Esophagus squamous epithelium (tissue), 5 donors: ENCODE measurements at regions not wholly inside any gene's neighbourhood (a gene's known extent, or its start where the extent isn't known, plus 50 kb on each side); places are given as distances from the start of the nearest gene placed in this dataset.

Source experiments
- DNase-seq: peaks from one replicate; lab custom pipeline; 2025; lab: John Stamatoyannopoulos, UW
- H3K27ac ChIP-seq, 4 donors: fragments of 200-600 bp; sonication (generic); one replicate each; pipeline ENCODE4 v1.5.1; 2016 to 2019; ENCODE audit warnings: mild to moderate bottlenecking in 1 of 4
- H3K27me3 ChIP-seq, 4 donors: fragments of 200-600 bp; sonication (generic); 1 replicate in 3 of 4; 2 replicates in 1 of 4; pipeline versions ENCODE4 v1.5.1 to v1.6.0; 2017 to 2021; ENCODE audit warnings: antibody characterized with exemption in 1 of 4
- H3K36me3 ChIP-seq, 3 donors: fragments of 200-600 bp; sonication (generic); one replicate each; pipeline ENCODE4 v1.5.1; 2016 to 2019
- H3K4me1 ChIP-seq, 3 donors: fragments of 200-600 bp; sonication (generic); one replicate each; pipeline ENCODE4 v1.5.1; 2017 to 2019
- H3K4me3 ChIP-seq, 4 donors: fragments of 200-600 bp; sonication (generic); 1 replicate in 3 of 4; 2 replicates in 1 of 4; pipeline ENCODE4 v1.5.1; 2016 to 2019; ENCODE audit warnings: mild to moderate bottlenecking in 2 of 4, moderate library complexity in 1 of 4
- H3K9me3 ChIP-seq, 3 donors: fragments of 200-600 bp; sonication (generic); one replicate each; pipeline ENCODE4 v1.5.1; 2016 to 2019
- POLR2A ChIP-seq, 4 donors: fragments of 450-650 bp; IDR thresholded peaks; one replicate each; pipeline ENCODE4 v1.6.1; 2017; ENCODE audit warnings: antibody characterized with exemption in 4 of 4, mild to moderate bottlenecking in 4 of 4, moderate library complexity in 3 of 4
- WGBS, 2 donors: methylation state at CpG; one replicate each; pipeline ENCODE4 v1.1.5; 2018; 5-methylcytosine and 5-hydroxymethylcytosine counted together
- intact Hi-C: fragments of 100-400 bp; cut with DNase I; formaldehyde crosslinking; loops from one replicate; pipeline ENCODE4 v1.15.0; 2022
- TF ChIP-seq, protein P1 (sequence below), 6 experiments: fragments of 450-650 bp in 4 of 6; fragments of 200-600 bp in 2 of 6; sonication (generic) in 2 of 6; IDR thresholded peaks; one replicate each; pipeline ENCODE4 v1.5.1; 2016 to 2019; ENCODE audit warnings: antibody characterized with exemption in 6 of 6, mild to moderate bottlenecking in 4 of 6, moderate library complexity in 4 of 6
- donor health status: DM: yes; HTN: yes; CAD: no.

DNA sequence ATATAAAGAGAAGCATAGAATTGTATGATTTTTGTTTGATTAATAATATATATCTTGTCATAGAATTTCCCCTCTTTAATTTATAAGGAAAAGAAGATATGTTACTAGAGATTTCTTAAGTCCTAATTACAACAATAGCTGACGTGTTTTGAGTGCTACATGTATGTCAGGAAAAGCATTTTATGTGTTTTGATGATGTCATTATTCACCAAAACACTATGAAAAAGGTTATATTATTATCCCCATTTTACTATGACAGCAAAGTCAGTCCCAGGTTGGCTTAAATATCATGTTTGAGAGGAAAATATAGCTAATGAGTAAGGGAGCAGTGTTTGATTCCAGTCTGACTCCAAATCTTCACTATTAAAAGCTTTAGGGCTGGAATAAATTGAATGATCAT, 428.4 kb upstream of the GOLIM4 start:
- H3K4me1 ChIP-seq: no peaks in the 10 kb centered on the region
- TF ChIP-seq, protein P1, sequence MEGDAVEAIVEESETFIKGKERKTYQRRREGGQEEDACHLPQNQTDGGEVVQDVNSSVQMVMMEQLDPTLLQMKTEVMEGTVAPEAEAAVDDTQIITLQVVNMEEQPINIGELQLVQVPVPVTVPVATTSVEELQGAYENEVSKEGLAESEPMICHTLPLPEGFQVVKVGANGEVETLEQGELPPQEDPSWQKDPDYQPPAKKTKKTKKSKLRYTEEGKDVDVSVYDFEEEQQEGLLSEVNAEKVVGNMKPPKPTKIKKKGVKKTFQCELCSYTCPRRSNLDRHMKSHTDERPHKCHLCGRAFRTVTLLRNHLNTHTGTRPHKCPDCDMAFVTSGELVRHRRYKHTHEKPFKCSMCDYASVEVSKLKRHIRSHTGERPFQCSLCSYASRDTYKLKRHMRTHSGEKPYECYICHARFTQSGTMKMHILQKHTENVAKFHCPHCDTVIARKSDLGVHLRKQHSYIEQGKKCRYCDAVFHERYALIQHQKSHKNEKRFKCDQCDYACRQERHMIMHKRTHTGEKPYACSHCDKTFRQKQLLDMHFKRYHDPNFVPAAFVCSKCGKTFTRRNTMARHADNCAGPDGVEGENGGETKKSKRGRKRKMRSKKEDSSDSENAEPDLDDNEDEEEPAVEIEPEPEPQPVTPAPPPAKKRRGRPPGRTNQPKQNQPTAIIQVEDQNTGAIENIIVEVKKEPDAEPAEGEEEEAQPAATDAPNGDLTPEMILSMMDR (IDR thresholded peaks at IDR 0.05): no peak
- no peak for TF ChIP-seq POLR2A (IDR thresholded peaks at IDR 0.05)
- no peak overlapping the region for H3K27ac ChIP-seq
- no peaks in the 10 kb centered on the region for H3K36me3 ChIP-seq
- no peak for DNase-seq
- H3K27me3 ChIP-seq: no peaks in the 10 kb centered on the region
- no peaks in the 10 kb centered on the region for H3K9me3 ChIP-seq
- intact Hi-C loops: no loop called here
- WGBS, 2 donors: 72% methylated on average over 1 of the region's 1 CpG
- no peak overlapping the region for H3K4me3 ChIP-seq

DNA sequence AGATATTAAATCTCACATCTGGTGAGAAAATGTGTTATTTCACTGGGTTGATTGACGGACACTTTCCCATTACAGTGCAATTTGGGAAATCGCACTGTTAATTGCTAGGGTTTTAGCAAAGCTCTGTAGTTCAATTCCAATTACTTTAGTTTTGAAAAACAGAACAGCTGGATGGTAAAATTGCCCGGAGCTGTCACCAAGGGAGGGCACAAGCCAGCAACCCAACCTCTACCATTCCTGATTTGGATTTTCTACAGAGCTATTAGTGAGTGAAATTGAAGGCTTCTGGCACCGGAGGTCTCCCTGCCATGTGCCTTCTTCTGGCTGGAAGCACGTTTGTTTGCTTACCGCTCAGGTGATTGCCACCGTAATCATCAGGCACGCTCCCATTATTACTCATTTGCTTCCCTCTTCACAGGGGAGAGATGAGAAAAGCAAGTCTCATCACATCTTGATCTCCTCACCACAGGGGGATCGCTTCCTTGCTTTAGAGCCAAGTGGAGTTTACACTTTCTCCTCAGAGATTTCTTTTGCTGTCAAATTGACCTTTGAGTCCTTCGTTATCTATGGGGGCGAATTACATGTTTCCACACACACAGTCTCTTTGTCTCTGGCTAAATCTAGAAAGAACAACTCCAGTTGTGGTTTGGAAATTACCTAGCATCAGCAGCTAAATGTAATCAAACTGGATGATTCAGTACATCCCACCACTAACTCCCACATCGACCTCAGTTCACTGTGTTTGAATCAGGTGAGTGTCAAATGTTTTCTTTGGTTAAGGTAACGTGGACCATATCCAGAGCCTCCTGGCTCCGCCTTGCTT, 421.7 kb upstream of the GOLIM4 start:
- no peak for DNase-seq
- no peak for TF ChIP-seq POLR2A (IDR thresholded peaks at IDR 0.05)
- TF ChIP-seq, protein P1 (IDR thresholded peaks at IDR 0.05): no peak
- Histone ChIP-seq H3K9me3 (no peaks in the 10 kb centered on the region), H3K4me1 (no peaks in the 10 kb centered on the region), H3K27ac (no peak overlapping the region), H3K36me3 (no peaks in the 10 kb centered on the region), H3K27me3 (no peaks in the 10 kb centered on the region), H3K4me3 (no peak overlapping the region)
- intact Hi-C loops: no loop called here
- WGBS, 2 donors: 57 to 65% methylated on average over 12 to 14 of the region's 14 CpGs

DNA sequence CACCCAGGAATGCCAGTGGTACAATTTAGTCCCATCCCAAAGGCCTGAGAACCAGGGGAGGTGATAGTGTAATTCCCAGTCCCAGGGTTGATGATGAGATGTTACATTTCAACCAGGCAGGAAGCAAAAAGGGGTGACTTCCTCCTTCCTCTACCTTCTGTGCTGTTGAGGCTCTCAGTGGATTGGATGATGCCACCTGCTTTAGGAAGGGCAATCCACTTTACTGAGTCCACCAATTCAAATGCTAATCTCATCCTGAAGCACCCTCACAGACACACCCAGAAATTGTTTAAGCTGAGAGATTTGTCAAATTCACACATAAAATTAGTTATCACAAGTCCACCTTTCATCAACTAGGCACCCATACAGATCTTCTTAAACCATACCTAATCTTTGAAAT, 418.5 kb upstream of the GOLIM4 start:
- intact Hi-C loops: no loop called here
- Histone ChIP-seq H3K9me3 (no peaks in the 10 kb centered on the region), H3K4me1 (no peaks in the 10 kb centered on the region), H3K36me3 (no peaks in the 10 kb centered on the region), H3K27ac (no peak overlapping the region), H3K27me3 (no peaks in the 10 kb centered on the region), H3K4me3 (no peak overlapping the region)
- TF ChIP-seq, protein P1 (IDR thresholded peaks at IDR 0.05): no peak
- no peak for TF ChIP-seq POLR2A (IDR thresholded peaks at IDR 0.05)
- no peak for DNase-seq

DNA sequence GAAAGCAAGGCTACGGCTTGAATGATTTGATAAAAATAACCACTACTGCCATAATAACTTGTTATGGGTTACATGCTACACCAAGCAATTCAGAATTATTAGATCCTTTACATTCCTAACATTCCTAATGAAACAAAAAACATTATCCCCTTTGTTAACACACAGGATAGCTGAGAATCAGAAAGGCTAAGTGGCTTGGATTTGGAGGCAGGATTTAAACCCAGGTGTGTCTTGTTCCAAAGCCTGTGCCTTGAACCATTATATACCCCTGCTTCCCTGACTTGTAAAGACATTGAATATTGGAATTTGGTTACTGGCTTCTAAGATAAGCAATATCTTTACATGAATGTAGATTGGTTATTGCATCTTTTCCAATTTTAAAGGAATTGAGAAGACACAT, 417.1 kb upstream of the GOLIM4 start:
- 79 to 85% methylated on average over 1 of the region's 1 CpG for WGBS, 2 donors
- intact Hi-C loops: no loop called here
- no peak for TF ChIP-seq POLR2A (IDR thresholded peaks at IDR 0.05)
- TF ChIP-seq, protein P1 (IDR thresholded peaks at IDR 0.05): no peak

DNA sequence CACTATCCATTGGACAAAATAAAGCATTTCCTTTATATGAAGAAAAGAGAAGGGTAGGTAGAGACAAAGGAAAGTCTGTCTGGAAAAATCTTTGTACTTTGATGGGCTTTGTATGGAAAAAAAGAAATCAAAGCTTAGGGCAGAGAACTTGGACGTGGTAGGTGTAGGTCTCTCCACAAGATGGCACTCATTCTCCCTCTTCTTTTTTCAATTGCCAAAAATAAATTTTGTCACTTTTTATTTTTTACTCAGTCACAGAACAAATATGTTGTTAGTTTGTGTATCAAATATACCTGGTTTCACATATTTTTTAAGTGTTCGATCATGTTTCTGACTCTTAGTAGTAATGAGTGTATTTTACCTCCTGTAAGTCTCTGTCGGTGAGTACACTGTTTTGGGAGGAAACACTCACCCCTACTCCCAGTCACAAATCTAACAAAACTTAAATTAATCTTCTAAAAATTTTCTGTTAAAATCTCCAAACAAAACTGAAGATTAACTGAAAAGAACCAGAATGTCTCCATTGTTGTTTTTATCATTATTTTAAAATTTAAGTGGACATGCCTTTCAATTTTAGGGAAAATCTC, 415.8 kb upstream of the GOLIM4 start:
- no peaks in the 10 kb centered on the region for H3K4me1 ChIP-seq
- WGBS, 2 donors: 61 to 64% methylated on average over 3 of the region's 3 CpGs
- intact Hi-C loops: no loop called here
- no peaks in the 10 kb centered on the region for H3K27me3 ChIP-seq
- H3K4me3 ChIP-seq: no peak overlapping the region
- no peak for TF ChIP-seq POLR2A (IDR thresholded peaks at IDR 0.05)
- TF ChIP-seq, protein P1 (IDR thresholded peaks at IDR 0.05): peak in 1 of 6 experiments; percentile 34
- no peaks in the 10 kb centered on the region for H3K9me3 ChIP-seq
- H3K27ac ChIP-seq: no peak overlapping the region
- no peak for DNase-seq
- H3K36me3 ChIP-seq: no peaks in the 10 kb centered on the region

More for the DNA sequence above, 417.1 kb upstream of the GOLIM4 start:
- no peak overlapping the region for H3K27ac ChIP-seq
- no peak for DNase-seq
- H3K9me3 ChIP-seq: no peaks in the 10 kb centered on the region
- H3K4me1 ChIP-seq: no peaks in the 10 kb centered on the region
- H3K27me3 ChIP-seq: no peaks in the 10 kb centered on the region
- no peaks in the 10 kb centered on the region for H3K36me3 ChIP-seq
- H3K4me3 ChIP-seq: no peak overlapping the region
